ENCODE measurements at regions not wholly inside any gene's neighbourhood (a gene's known extent, or its start where the extent isn't known, plus 50 kb on each side); places are given as distances from the start of the nearest gene placed in this dataset.

DNA sequence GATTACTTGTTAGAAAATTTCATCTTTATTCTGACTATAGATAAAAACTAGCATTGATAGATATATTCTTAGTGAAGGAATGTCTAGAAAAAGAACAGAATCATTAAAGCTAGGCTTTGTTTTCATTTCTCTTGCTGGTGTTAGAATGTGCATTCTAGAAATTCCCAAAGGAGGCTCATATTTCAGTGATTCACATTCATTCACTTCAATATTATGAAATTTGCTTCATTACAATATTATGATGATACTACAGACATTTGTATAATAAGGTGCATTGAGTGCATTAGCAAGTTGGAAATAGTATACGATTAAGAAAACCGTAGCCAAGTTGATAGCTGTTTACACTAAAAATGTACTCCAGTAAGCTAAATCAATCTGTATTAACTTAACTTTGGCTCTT, 70.7 kb upstream of the MYCBP2 start (continued):
- TF ChIP-seq, protein P1, sequence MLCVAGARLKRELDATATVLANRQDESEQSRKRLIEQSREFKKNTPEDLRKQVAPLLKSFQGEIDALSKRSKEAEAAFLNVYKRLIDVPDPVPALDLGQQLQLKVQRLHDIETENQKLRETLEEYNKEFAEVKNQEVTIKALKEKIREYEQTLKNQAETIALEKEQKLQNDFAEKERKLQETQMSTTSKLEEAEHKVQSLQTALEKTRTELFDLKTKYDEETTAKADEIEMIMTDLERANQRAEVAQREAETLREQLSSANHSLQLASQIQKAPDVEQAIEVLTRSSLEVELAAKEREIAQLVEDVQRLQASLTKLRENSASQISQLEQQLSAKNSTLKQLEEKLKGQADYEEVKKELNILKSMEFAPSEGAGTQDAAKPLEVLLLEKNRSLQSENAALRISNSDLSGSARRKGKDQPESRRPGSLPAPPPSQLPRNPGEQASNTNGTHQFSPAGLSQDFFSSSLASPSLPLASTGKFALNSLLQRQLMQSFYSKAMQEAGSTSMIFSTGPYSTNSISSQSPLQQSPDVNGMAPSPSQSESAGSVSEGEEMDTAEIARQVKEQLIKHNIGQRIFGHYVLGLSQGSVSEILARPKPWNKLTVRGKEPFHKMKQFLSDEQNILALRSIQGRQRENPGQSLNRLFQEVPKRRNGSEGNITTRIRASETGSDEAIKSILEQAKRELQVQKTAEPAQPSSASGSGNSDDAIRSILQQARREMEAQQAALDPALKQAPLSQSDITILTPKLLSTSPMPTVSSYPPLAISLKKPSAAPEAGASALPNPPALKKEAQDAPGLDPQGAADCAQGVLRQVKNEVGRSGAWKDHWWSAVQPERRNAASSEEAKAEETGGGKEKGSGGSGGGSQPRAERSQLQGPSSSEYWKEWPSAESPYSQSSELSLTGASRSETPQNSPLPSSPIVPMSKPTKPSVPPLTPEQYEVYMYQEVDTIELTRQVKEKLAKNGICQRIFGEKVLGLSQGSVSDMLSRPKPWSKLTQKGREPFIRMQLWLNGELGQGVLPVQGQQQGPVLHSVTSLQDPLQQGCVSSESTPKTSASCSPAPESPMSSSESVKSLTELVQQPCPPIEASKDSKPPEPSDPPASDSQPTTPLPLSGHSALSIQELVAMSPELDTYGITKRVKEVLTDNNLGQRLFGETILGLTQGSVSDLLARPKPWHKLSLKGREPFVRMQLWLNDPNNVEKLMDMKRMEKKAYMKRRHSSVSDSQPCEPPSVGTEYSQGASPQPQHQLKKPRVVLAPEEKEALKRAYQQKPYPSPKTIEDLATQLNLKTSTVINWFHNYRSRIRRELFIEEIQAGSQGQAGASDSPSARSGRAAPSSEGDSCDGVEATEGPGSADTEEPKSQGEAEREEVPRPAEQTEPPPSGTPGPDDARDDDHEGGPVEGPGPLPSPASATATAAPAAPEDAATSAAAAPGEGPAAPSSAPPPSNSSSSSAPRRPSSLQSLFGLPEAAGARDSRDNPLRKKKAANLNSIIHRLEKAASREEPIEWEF (CRISPR knock-in tag; IDR thresholded peaks at IDR 0.05) = no peak
- TF ChIP-seq ZBTB17 (CRISPR knock-in tag; IDR thresholded peaks at IDR 0.05) = no peak
- TF ChIP-seq ZNF197 (CRISPR knock-in tag; IDR thresholded peaks at IDR 0.05; ENCODE audit: low read depth) = no peak

DNA sequence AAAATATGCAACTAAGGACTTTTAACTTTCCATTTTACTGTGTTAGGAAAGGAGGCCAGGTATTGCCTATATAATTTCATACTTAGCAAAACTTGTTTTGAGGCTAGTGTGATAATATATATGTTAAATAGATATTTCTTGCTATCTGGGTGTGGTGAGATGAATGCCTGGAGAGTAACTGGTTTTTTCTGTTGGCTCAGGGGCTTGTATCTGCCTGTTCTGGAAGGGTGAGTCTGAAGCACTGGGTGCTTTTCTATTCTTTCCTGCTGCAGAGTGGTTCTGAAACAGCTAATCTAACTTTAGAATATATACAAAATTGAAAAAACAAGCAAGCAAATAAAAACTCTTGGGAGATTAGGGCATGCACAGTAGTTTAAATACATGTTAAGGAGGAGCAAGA, 64.6 kb upstream of the MYCBP2 start:
- in situ Hi-C loops (cut with MboI) (no loop called here), intact Hi-C loops (cut with micrococcal nuclease) (no loop called here)
- ATAC-seq = no peak
- Histone ChIP-seq H3K4me3 (no peak overlapping the region), H2AFZ (ENCODE audit: low read depth, low read length) (no peak overlapping the region), H3K4me2 (ENCODE audit: insufficient read depth, low read length) (no peak overlapping the region), H3K4me1 (replicated peaks in 1 of 2; ENCODE audit: control insufficient read depth in 2 of 2, insufficient read depth in 2 of 2, low read length in 2 of 2) (no peaks in the 10 kb centered on the region), H4K20me1 (replicated peaks; ENCODE audit: control insufficient read depth, insufficient read depth, low read length) (no peaks in the 10 kb centered on the region), H3K9me1 (ENCODE audit: control insufficient read depth, insufficient read depth, low read length) (no peaks in the 10 kb centered on the region), H3K9me3 (replicated peaks; ENCODE audit: control insufficient read depth, insufficient read depth, low read depth, low read length) (no peaks in the 10 kb centered on the region), H3K27me3 (ENCODE audit: control insufficient read depth in 2 of 2, insufficient read depth in 2 of 2, low read length in 2 of 2) (no peaks in the 10 kb centered on the region), H3K36me3 (ENCODE audit: control insufficient read depth, insufficient read depth, low read length) (no peaks in the 10 kb centered on the region), H3K9ac (ENCODE audit: insufficient read depth in 1 of 2, low read depth in 2 of 2, low read length in 2 of 2) (no peak overlapping the region), H3K27ac (ENCODE audit: extremely low read depth, low read depth, low read length) (no peak overlapping the region), H3K79me2 (ENCODE audit: control insufficient read depth, insufficient read depth, low read length) (no peaks in the 10 kb centered on the region)
- TF ChIP-seq C11orf30 (IDR thresholded peaks at IDR 0.05; ENCODE audit: low read depth) (peak; percentile 6; the same call in 1 of the 2 replicates), ADNP (tag; IDR thresholded peaks at IDR 0.05) (no peak)
- no peak for DNase-seq (ENCODE audit: extremely low read depth in 1 of 4, low spot score in 3 of 4)
- BruUV-seq (replicated peaks) = no TSS peak
- POLR2A ChIA-PET = no interaction called here
- no peak for FAIRE-seq
- CTCF ChIA-PET (ENCODE audit: low intra/inter-chr PET ratio) = no interaction called here

Data from K562 (cell line).